ENCODE measurements at regions not wholly inside any gene's neighbourhood (a gene's known extent, or its start where the extent isn't known, plus 50 kb on each side); places are given as distances from the start of the nearest gene placed in this dataset.
"Not testable (repeated sequence)": the region's sequence is repeated elsewhere in the genome, so short reads cannot be mapped to it uniquely, and the experiment has no call there.

DNA sequence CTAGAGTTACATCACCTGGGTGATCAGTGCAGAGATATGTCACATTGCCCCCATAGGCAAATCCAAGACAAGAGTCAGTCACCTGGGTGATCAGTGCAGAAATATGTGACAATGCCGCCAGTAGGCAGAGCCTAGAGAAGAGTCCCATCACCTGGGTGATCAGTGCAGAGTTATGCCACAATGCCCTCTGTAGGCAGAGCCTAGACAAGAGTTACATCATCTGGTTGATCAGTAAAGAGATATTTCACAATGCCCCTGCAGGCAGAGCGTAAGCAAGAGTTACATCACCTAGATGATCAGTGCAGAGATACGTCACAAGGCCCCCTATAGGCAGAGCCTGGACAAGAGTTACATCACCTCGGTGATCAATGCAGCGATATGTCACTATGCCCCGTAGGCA is 63.3 kb upstream of the FRG2B start:
- ATAC-seq; intact Hi-C loops (cut with DNase I, micrococcal nuclease); DNase-seq: not testable (repeated sequence)

DNA sequence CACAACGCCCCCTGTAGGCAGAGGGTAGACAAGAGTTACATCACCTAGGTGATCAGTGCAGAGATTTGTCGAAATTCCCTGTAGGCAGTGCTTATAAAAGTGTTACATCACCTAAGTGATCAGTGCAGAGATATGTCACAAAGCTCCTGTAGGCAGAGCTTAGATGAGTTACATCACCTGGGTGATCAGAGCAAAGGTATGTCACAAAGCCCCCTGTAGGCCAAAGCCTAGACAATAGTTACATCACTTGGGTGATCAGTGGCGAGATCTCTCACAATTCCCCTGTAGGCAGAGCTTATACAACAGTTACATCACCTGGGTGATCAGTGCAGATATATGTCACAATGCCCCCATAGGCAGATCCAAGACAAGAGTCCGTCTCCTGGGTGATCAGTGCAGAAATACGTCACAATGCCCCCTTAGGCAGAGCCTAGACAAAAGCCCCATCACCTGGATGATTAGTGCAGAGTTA is 61.9 kb upstream of the FRG2B start:
- intact Hi-C loops (cut with DNase I, micrococcal nuclease); DNase-seq: not testable (repeated sequence)
- peak; percentile 21 for ATAC-seq

DNA sequence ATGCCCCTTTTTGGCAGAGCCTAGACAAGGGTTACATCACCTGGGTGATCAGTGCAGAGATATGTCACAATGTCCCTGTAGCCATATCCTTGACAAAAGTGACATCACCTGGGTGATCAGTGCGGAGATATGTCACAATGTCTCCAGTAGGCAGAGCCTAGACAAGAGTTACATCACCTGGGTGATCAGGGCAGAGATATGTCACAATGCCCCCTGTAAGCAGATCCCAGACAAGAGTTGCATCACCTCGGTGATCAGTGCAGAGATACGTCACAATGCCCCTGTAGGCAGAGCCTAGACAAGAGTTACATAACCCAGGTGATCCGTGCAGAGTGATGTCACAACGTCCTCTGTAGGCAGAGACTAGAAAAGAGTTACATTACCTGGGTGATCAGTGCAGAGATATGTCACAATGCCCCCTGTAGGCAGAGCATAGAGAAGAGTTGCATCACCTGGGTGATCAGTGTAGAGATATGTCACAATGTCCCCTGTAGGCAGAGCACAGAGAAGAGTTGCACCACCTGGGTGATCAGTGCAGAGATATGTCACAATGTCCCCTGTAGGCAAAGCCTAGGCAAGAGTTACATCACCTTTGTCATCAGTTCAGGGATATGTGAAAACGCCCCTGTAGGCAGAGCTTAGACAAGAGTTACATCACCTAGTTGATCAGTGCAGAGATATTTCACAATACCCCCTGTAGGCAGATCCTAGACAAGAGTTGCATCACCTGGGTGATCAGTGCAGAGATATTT is 61.3 kb upstream of the FRG2B start:
- DNase-seq; intact Hi-C loops (cut with DNase I, micrococcal nuclease): not testable (repeated sequence)
- ATAC-seq: peak; percentile 42

DNA sequence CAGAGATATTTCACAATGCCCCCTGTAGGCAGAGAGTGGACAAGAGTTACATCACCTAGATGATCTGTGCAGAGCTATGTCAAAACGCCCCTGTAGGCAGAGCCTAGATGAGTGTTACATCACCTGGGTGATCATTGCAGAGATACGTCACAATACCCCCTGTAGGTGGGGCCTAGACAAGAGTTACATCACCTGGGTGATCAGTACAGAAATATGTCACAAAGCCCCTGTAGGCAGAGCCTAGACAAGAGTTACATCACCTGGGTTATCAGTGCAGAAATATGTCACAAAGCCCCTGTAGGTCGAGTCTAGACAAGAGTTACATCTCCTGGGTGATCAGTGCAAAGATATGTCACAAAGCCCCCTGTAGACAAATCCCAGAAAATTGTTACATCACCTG is 60.4 kb upstream of the FRG2B start:
- DNase-seq; ATAC-seq; intact Hi-C loops (cut with DNase I, micrococcal nuclease): not testable (repeated sequence)
